ENCODE measurements at regions not wholly inside any gene's neighbourhood (a gene's known extent, or its start where the extent isn't known, plus 50 kb on each side); places are given as distances from the start of the nearest gene placed in this dataset.

DNA sequence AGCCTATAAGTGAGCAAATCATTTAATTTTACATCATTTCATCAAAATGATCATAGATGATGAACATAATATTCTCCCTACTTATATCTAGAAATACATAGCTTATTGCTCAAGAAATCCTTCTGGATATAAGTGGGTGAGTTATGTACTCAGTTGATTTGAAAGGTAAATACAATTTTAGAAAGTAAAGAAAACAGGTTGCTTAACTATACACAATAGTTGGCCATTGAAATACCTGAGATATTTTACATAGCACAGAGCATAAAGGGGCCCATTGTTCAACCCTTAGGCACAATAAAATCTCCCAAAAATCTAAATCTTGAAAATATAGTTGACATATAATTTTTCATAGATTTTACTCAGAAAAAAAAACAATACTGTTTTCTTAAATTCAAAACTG lies 782.0 kb upstream of the KLHL1 start:
- no peak for DNase-seq (ENCODE audit: low spot score)

- DNase-seq (ENCODE audit: low spot score), result no peak
These were observed 780.9 kb upstream of the KLHL1 start for GRCh38 chr13:70889163-70889562.

- no peak for DNase-seq (ENCODE audit: low spot score)
These were observed 775.9 kb upstream of the KLHL1 start for GRCh38 chr13:70884196-70884595.

DNA sequence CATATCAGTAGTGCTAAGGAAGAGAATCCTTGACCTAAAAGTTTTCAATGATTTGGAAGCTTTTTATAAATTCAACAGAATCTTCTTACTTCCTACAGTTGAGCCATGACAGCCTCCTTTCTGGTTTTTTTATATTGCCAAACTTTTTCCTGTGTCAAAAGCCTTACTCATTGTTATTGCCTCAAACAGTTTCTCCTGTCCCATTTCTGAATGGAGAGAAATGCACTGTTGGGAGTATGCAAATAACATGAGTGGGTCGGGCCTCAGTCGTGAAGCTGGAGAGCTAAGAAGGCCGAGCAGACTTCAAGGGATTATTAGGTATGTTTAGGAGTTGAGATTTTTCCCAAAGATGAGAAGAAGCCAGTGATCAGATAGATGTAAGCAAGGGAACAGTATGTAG lies 766.4 kb upstream of the KLHL1 start:
- no peak for DNase-seq (ENCODE audit: low spot score)

- DNase-seq (ENCODE audit: low spot score), result no peak
These were observed 756.5 kb upstream of the KLHL1 start for GRCh38 chr13:70864731-70865130.

- DNase-seq (ENCODE audit: low spot score), result no peak
These were observed 748.5 kb upstream of the KLHL1 start for GRCh38 chr13:70856711-70857110.

GRCh38 chr13:70856025-70856424 lies 747.8 kb upstream of the KLHL1 start:
- DNase-seq (ENCODE audit: low spot score), result no peak

- DNase-seq (ENCODE audit: low spot score), result no peak
These were observed 741.0 kb upstream of the KLHL1 start for GRCh38 chr13:70849222-70849621.

GRCh38 chr13:70844391-70845108 lies 736.3 kb upstream of the KLHL1 start:
- no peak for DNase-seq (ENCODE audit: low spot score)

GRCh38 chr13:70842062-70842644 lies 733.9 kb upstream of the KLHL1 start:
- no peak for DNase-seq (ENCODE audit: low spot score)

DNA sequence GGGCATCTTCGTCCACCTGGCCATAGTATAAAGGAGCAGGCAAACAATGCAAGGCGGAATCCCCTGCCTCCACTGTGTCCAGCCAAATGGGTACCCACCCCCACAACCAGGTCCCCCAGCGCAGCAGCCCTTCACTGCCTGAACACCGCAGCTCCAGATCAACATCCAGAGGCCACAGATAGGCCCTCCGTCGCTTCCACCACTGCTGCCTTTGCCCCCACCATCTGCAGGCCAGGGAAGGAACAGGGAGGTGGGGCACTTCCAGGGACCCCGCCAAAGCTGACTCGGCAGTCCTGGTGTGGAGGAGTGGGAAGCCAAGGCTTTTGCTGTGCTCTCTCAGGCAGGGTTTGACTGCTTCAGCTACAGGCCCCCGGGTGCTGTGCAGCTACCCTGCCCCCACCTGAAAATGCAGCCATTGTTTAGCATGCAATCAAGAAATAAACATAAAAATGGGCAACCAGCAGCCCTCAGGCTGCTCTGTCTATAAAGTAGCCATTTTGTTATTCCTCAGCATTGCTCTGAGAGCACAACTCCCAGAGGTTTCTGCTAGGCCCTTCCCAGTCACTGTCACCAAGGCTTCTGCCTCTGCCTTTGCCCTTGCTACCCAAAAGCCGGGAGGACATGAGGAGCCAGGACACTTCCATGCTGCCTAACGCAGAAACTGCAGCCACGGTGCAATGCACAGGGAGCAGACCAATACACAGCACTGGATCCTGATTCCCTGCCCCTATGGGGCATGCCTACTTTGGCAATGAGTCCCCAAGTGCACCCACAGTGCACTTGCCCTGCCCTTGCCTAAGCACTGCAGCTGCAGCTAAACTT lies 733.2 kb upstream of the KLHL1 start:
- no peak for DNase-seq (ENCODE audit: low spot score)

DNA sequence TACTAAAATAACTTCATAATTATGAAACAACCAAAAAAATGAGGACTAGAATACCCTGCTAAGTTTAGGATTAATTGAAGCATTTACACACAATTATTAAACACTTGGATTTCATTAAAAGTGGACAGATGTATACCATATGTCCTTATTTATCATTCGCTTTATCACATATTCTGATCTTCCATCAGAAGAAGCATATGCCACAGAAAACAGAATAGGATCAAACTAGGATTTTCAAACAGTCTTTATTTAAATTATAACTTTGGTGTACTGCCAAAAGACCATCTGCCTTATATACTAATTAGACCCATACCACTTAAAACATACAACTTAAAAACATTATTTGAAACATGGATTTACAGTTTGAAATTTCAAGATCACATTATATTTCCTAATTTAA lies 727.1 kb upstream of the KLHL1 start:
- DNase-seq (ENCODE audit: low spot score), result no peak

DNA sequence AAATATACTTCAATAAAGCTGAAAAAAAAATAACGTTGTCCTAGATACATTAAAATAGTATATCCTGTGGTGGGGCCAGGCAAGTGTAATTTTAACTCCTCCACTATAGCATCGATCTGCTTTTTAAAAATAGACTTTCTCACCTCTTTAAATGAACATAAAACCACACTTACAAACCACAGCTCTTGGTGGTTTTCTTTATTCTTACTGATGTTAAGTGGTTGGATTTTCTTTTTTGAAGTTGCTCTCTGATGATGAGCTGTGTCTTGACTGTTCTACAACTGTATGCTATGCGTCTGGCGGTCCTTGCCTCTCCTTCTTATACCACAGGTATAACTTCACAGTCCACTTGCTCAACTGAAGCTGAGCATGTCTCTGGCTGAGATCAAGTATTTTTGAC lies 721.5 kb upstream of the KLHL1 start:
- no peak for DNase-seq (ENCODE audit: low spot score)

DNA sequence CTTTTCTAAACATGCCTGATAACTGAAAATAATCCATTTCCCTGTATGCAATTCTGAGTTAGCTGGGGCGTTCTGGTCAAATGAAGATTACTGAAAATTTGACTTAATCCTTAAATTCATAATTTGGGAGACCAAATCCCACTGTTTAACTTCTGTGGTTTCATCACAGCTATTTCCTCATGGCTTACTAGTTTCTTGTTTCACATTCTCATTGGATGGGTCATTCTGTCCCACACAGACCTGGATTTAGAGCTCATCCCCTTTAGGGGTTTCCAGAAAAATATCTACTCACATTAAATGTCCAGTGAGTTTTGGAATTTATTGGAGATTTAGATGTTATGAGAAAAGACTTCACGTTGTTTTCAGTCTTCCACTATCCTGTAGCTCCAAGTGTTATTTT lies 709.3 kb upstream of the KLHL1 start:
- no peak for DNase-seq (ENCODE audit: low spot score)

DNA sequence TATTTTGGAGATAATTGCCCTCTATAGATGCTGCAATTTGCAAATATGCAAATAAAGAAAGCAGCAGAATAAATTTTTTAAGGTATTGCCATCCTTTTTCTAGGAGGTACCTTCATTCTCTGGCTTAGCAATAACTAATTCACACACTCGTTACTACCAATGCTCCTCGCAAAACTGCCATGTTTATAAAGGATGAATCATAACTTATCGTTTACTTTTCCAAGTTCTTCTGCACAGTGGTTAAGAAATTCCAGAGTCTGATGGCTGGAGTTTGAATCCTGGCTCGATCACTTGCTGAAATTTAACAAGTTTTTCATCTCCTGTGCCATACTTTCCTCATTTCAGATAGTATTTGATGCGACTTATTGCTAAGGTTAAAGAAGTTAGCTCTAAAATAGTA lies 708.6 kb upstream of the KLHL1 start:
- DNase-seq (ENCODE audit: low spot score), result no peak

DNA sequence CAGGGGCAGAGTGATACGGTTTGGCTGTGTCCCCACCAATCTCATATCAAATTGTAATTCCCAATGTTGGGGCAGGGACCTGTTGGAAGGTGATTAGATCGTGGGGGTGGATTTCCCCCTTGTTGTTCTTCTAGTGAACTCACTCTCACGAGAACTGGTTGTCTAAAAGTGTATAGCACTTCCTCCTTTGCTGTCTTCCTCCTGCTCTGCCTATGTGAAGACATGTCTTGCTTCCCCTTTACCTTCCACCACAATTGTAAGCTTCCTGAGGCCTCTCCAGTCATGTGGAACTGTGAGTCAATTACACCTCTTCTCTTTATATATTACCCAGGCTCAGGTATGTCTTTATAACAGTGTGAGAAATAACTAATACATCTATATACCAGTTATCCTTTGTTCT lies 706.4 kb upstream of the KLHL1 start:
- no peak for DNase-seq (ENCODE audit: low spot score)

DNA sequence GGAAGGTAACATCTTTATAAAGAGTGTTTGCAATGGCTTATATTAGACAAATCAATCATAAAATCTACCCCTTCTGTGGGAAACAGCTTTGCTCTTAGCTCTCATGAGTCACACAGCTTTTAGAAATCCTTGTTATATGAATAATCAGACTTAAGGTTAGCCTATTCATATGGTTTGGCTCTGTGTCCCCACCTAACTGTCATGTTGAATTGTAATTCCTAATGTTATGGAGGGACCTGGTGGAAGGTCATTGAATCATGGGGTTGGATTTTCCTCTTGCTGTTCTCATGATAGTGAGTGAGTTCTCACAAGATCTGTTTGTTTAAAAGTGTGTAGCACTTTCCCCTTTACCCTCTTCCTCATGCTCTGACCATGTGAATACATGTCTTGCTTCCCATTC lies 704.2 kb upstream of the KLHL1 start:
- DNase-seq (ENCODE audit: low spot score), result no peak

DNA sequence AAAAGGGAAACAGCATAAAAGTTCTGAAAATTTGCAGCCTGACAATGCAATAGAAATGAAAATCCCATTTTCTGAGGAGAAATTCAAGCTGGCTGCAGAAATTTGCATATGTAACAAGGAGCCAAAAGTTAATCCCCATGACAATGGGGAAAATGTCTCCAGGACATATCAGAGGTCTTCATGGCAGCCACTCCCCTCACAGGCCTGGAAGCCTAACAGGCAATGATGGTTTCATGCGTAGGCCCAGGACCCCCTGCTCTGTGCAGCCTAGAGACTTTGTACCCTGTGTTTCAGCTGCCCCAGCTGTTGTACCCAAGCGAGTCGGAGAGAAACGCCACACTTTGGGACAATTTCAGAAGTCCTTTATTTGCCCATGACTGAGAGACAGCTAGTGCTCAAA lies 701.3 kb upstream of the KLHL1 start:
- DNase-seq (ENCODE audit: low spot score), result no peak

GRCh38 chr13:70798385-70798784 lies 690.1 kb upstream of the KLHL1 start:
- no peak for DNase-seq (ENCODE audit: low spot score)

- DNase-seq (ENCODE audit: low spot score), result no peak
These were observed 687.2 kb upstream of the KLHL1 start for GRCh38 chr13:70795484-70795883.

- no peak for DNase-seq (ENCODE audit: low spot score)
These were observed 683.9 kb upstream of the KLHL1 start for GRCh38 chr13:70792121-70792520.

DNA sequence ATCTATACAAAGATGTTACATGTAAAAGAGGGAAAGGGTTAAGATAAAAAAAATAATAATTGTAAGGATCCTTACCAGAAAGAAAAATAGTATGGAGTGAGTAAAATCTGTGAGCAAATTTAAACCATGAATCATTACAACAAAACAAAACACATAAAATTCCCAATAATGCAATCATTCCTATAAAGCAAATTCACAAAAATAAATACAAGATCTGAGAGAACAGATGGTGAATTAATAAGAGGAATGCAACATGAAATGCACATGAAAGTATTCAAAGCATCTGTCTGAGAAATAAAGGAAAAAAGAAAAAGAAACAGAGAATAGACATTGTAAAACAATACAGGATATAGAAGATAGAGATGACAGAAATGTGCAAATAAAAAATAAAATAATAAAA lies 681.5 kb upstream of the KLHL1 start:
- no peak for DNase-seq (ENCODE audit: low spot score)

DNA sequence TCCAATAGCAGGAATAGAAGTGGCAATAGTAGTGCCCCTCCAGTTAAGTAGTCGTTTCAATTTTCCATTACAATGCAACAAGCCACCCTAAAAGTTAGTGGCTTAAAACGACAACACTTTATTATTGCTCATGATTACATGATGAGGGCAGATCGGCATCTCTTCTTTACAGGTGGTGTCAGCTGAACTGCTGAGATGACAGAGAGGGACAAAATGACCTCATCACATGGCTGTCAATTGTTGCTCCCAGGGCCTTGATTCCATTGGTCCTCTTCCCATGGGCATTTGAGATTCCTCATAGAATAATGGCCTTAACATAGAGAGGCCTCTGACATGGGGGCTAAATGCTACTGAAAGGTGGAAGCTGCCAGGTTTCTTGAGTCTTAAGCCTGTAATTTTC lies 679.8 kb upstream of the KLHL1 start:
- no peak for DNase-seq (ENCODE audit: low spot score)

All from COLO829 (cell line).